ENCODE measurements at regions not wholly inside any gene's neighbourhood (a gene's known extent, or its start where the extent isn't known, plus 50 kb on each side); places are given as distances from the start of the nearest gene placed in this dataset.
"Not testable (repeated sequence)": the region's sequence is repeated elsewhere in the genome, so short reads cannot be mapped to it uniquely, and the experiment has no call there.

GRCh38 chr12:97076912-97077311 is 169.9 kb downstream of the NEDD1 start:
- TF ChIP-seq CTCF (optimal IDR thresholded peaks at IDR 0.05 in 1 of 3, IDR thresholded peaks at IDR 0.05 in 1 of 3, conservative IDR thresholded peaks at IDR 0.05 in 1 of 3; ENCODE audit: extremely low read depth in 1 of 3, insufficient read depth in 2 of 3, low read length in 3 of 3); EZH2 (IDR thresholded peaks at IDR 0.05; ENCODE audit: low read length): not testable (repeated sequence)
